GM18507 (cell line): ENCODE measurements at regions not wholly inside any gene's neighbourhood (a gene's known extent, or its start where the extent isn't known, plus 50 kb on each side); places are given as distances from the start of the nearest gene placed in this dataset.
"Not testable (repeated sequence)": the region's sequence is repeated elsewhere in the genome, so short reads cannot be mapped to it uniquely, and the experiment has no call there.

Experiments used
- DNase-seq: peaks from one replicate; pipeline ENCODE4 v3.0.0; 2011; ENCODE audit warnings: low read depth; ENCODE audit not compliant: insufficient read length; ENCODE audit errors: extremely low spot score
- FAIRE-seq: peaks from 2 replicates; lab custom pipeline; 2011; peaks lifted over from hg19 to GRCh38; lab: Jason Lieb, UNC

GRCh38 chrY:4878549-4878948 lies 121.5 kb upstream of the PCDH11Y start:
- FAIRE-seq, result peak; percentile 24
- not testable (repeated sequence) for DNase-seq
